ENCODE measurements at regions not wholly inside any gene's neighbourhood (a gene's known extent, or its start where the extent isn't known, plus 50 kb on each side); places are given as distances from the start of the nearest gene placed in this dataset.

DNA sequence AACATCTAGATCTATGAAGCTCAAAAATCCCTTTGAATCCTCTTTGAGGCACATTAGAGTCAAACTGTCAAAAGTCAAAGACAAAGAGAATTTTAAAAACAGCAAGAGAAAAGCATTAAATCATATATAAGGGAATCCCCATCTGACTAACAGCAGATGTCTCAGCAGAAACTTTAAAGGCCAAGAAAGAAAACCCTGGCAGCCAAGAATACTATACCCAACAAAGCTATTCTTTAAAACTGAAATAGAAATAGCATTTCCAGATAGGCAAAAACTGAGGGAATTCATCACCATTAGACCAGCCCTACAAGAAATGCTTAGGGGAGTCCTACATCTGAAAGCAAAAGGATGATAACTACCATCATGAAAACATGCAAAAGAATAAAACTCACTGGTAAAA lies 211.2 kb upstream of the PDZRN3 start:
- TF ChIP-seq CBFB (IDR thresholded peaks at IDR 0.05; ENCODE audit: low read depth) (no peak), SMC3 (IDR thresholded peaks at IDR 0.05; ENCODE audit: borderline replicate concordance, low read length) (no peak), POLR2AphosphoS5 (IDR thresholded peaks at IDR 0.05; ENCODE audit: low read length) (no peak), TCF7 (IDR thresholded peaks at IDR 0.05; ENCODE audit: borderline replicate concordance) (no peak), EP300 (IDR thresholded peaks at IDR 0.05; ENCODE audit: borderline replicate concordance in 1 of 2, control insufficient read depth in 1 of 2, low read depth in 2 of 2, low read length in 2 of 2) (no peak)

Measured in GM12878 (cell line).